Thoracic aorta (tissue), 2 donors: ENCODE measurements at regions not wholly inside any gene's neighbourhood (a gene's known extent, or its start where the extent isn't known, plus 50 kb on each side); places are given as distances from the start of the nearest gene placed in this dataset.

Source experiments
- ATAC-seq: fragments of 150-250 bp; one replicate; pipeline ENCODE4 v1.8.0; 2017; ENCODE audit warnings: low read depth; ENCODE audit not compliant: insufficient number of reproducible peaks, low FRiP score
- DNase-seq: peaks from one replicate; pipeline ENCODE4 v3.0.0-alpha.2; 2020; ENCODE audit warnings: low spot score
- H3K27ac ChIP-seq, 2 donors: fragments of 200-600 bp; sonication (generic); 1 replicate in 1 of 2; 2 replicates in 1 of 2; pipeline ENCODE4 v1.5.1; 2016; ENCODE audit warnings: mild to moderate bottlenecking in 2 of 2, moderate library complexity in 2 of 2
- H3K27me3 ChIP-seq: fragments of 200-600 bp; sonication (generic); replicated peaks from 2 replicates; pipeline ENCODE4 v1.6.0; 2016; ENCODE audit warnings: mild to moderate bottlenecking; ENCODE audit not compliant: insufficient read depth
- H3K36me3 ChIP-seq: fragments of 200-600 bp; sonication (generic); one replicate; pipeline ENCODE4 v1.5.1; 2016
- H3K4me1 ChIP-seq, 2 donors: fragments of 200-600 bp; sonication (generic); 1 replicate in 1 of 2; 2 replicates in 1 of 2; pipeline versions ENCODE4 v1.5.1 to v1.6.0; 2016; ENCODE audit warnings: low read depth in 2 of 2, mild to moderate bottlenecking in 1 of 2; ENCODE audit not compliant: control insufficient read depth in 1 of 2
- H3K4me3 ChIP-seq: fragments of 200-600 bp; sonication (generic); 2 replicates; pipeline ENCODE4 v1.5.1; 2016; ENCODE audit warnings: mild to moderate bottlenecking
- H3K9me3 ChIP-seq: fragments of 200-600 bp; sonication (generic); 2 replicates; pipeline ENCODE4 v1.5.1; 2016
- TF ChIP-seq, protein P1 (sequence below): fragments of 200-600 bp; sonication (generic); IDR thresholded peaks from one replicate; pipeline ENCODE4 v1.5.1; 2019; ENCODE audit warnings: antibody characterized with exemption

DNA sequence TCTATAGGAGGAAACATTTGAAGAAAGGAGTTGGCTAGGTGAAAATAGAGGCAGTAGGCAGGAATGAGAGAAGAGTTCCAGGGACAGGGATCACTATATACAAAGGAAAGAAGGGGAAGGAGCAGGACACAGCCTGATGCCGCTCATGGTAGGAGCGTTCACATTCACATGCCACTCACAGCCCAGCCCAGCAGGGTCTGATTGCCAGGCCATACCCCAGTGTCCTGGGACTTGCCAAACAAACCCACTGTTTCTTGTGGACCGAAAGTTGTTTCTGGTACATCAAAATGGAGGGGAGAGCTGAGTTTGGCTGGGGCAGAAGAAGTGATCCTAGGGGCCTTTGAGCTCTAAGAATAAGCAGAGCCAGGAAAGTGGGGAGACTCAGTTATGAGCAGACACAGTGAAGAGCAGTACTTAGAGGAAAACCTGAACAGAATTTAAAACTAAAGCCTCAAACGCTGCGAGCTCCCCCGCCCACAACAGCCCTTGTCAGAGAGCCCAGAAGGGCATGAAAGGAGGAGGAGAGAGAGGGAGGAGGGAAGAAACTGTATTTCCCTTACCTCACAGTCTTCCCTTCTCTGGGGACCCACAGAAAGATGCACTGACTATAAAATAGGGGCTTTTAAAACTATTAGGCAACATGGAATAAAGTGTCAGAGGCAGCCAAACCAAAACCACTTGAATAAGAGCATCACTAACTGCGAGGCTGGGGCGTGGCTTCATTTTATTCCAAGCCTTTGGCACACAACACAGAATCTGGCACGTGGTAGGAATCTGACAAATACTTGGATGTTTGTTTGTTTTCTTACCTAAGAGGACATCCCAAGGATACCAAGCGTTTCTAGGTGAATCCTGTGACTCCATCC is 129.0 kb downstream of the RPL22L1 start:
- ATAC-seq (no peak), DNase-seq (no peak)
- Histone ChIP-seq H3K36me3 (no peaks in the 10 kb centered on the region), H3K9me3 (no peaks in the 10 kb centered on the region), H3K4me1 (peaks cover 8 to 29% of the 10 kb centered on the region in 2 donors), H3K27me3 (no peaks in the 10 kb centered on the region), H3K4me3 (peak overlapping the region; percentile 52), H3K27ac (peak overlapping the region; percentile 48 to 71)
- TF ChIP-seq, protein P1, sequence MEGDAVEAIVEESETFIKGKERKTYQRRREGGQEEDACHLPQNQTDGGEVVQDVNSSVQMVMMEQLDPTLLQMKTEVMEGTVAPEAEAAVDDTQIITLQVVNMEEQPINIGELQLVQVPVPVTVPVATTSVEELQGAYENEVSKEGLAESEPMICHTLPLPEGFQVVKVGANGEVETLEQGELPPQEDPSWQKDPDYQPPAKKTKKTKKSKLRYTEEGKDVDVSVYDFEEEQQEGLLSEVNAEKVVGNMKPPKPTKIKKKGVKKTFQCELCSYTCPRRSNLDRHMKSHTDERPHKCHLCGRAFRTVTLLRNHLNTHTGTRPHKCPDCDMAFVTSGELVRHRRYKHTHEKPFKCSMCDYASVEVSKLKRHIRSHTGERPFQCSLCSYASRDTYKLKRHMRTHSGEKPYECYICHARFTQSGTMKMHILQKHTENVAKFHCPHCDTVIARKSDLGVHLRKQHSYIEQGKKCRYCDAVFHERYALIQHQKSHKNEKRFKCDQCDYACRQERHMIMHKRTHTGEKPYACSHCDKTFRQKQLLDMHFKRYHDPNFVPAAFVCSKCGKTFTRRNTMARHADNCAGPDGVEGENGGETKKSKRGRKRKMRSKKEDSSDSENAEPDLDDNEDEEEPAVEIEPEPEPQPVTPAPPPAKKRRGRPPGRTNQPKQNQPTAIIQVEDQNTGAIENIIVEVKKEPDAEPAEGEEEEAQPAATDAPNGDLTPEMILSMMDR, result no peak

DNA sequence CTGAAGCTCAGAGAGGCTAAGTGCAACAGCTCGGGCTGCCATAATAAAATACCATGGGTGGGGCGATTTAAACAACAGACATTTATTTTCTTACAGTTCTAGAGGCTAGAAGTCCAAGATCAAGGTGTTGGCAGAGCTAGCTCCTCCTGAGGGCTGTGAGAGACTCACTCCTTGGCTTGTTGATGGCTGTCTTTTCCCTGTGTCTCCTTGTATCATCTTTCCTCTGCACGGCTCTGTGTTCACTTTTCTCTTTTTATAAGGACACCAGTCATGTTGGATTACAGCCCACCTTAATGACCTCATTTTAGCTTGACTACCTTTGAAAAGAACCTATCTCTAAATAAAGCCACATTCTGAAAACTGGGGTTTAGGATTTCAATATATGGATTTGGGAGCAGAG is 129.7 kb downstream of the RPL22L1 start:
- Histone ChIP-seq H3K36me3 (no peaks in the 10 kb centered on the region), H3K4me1 (peaks cover 8 to 34% of the 10 kb centered on the region in 2 donors), H3K27me3 (no peaks in the 10 kb centered on the region), H3K27ac (peak overlapping the region; percentile 48 to 71), H3K9me3 (no peaks in the 10 kb centered on the region), H3K4me3 (no peak overlapping the region)
- no peak for DNase-seq
- ATAC-seq, result no peak
- TF ChIP-seq, protein P1, result no peak

DNA sequence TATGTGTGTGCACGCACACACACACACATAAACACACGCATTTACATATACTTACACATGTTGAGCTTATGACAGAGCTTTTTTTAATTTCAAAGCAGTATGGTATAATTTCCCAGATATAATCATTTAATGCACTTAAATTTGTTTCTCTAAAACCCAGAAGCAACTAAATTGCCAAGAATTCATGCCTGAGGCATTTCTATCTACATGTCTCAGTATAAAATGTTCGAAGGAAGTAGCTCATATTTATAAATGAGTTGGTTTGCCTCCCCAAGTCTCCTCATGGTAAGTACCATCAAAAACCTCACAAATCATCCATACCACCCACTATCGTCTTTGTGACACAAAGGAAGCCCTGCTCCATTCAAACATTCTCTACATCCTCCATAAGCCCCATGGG is 130.6 kb downstream of the RPL22L1 start:
- TF ChIP-seq, protein P1, result no peak
- no peak overlapping the region for H3K4me3 ChIP-seq
- no peaks in the 10 kb centered on the region for H3K9me3 ChIP-seq

DNA sequence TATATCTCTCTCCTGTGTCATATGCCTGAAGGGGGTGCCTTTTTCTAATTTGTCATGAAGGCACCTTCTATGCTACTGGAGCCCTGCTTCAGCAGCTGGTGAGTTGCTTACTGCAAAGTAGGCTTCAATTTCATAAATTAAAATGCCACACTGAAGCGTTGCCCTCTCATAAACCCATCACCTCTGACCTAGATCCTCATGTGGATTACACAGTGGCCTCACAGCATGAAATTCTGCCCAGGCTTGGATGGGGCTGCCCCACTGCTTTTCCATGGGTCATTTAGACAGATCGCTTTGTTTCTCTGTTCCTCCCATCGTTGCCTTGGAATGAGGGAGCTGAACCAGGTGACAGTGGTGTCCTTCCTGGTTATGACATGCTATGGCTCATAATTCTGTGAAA is 131.2 kb downstream of the RPL22L1 start:
- DNase-seq, result no peak
- Histone ChIP-seq H3K4me1 (peaks cover 8 to 31% of the 10 kb centered on the region in 2 donors), H3K9me3 (no peaks in the 10 kb centered on the region), H3K27me3 (no peaks in the 10 kb centered on the region), H3K27ac (no peak overlapping the region), H3K4me3 (no peak overlapping the region), H3K36me3 (no peaks in the 10 kb centered on the region)
- ATAC-seq, result no peak
- TF ChIP-seq, protein P1, result no peak

More for the DNA sequence above, 130.6 kb downstream of the RPL22L1 start:
- Histone ChIP-seq H3K4me1 (peaks cover 8 to 31% of the 10 kb centered on the region in 2 donors), H3K36me3 (no peaks in the 10 kb centered on the region), H3K27me3 (no peaks in the 10 kb centered on the region), H3K27ac (no peak overlapping the region)
- ATAC-seq (no peak), DNase-seq (no peak)

DNA sequence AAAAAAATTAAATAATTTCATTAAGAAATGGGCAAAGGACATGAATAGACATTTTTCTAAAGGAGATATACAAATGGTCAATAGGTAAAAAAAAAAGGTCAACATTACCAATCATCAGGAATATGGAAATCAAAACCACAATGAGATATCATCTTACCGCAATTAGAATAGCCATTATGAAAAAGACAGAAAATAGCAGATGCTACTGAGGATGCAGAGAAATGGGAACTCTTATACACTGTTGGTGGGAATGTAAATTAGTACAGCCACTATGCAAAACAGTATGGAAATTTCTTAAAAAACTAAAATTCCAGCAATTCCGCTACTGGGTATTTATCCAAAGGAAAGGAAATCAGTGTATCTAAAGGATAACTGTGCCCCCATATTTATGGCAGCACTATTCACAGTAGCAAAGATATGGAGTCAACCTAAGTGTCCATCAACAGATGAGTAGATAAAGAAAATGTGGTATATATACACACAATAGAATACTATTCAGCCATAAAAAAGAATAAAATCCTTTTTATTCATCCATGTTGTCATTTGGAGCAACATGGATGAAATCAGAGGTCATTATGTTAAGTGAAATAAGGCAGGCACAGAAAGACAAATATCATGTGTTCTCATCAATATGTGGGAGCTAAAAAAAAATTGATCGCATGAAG is 132.4 kb downstream of the RPL22L1 start:
- H3K36me3 ChIP-seq, result no peaks in the 10 kb centered on the region
- no peak overlapping the region for H3K4me3 ChIP-seq
- ATAC-seq (no peak), DNase-seq (no peak)
- peaks cover 8 to 31% of the 10 kb centered on the region in 2 donors for H3K4me1 ChIP-seq
- TF ChIP-seq, protein P1, result no peak
- H3K9me3 ChIP-seq, result no peaks in the 10 kb centered on the region
- no peaks in the 10 kb centered on the region for H3K27me3 ChIP-seq
- H3K27ac ChIP-seq, result no peak overlapping the region
